Hepatocyte (in vitro differentiated cells): ENCODE measurements at regions not wholly inside any gene's neighbourhood (a gene's known extent, or its start where the extent isn't known, plus 50 kb on each side); places are given as distances from the start of the nearest gene placed in this dataset.

Source experiments
- DNase-seq: peaks from one replicate; pipeline ENCODE4 v3.0.0-alpha.2; 2016; ENCODE audit warnings: low spot score
- H2AFZ ChIP-seq: fragments of 200-600 bp; sonication (generic); 2 replicates; pipeline ENCODE4 v1.6.0; 2016; ENCODE audit warnings: antibody characterized with exemption, mild to moderate bottlenecking
- H3K27ac ChIP-seq: fragments of 200-600 bp; sonication (generic); 2 replicates; pipeline ENCODE4 v1.5.1; 2016; ENCODE audit warnings: mild to moderate bottlenecking
- H3K27me3 ChIP-seq: fragments of 200-600 bp; sonication (generic); 2 replicates; pipeline ENCODE4 v1.6.1; 2016
- H3K36me3 ChIP-seq: fragments of 200-600 bp; sonication (generic); replicated peaks from 2 replicates; pipeline ENCODE4 v1.5.1; 2016; ENCODE audit warnings: low read depth; ENCODE audit not compliant: insufficient read depth
- H3K4me1 ChIP-seq: fragments of 200-600 bp; sonication (generic); 2 replicates; pipeline ENCODE4 v1.5.1; 2016; ENCODE audit warnings: mild to moderate bottlenecking, moderate library complexity; ENCODE audit not compliant: insufficient read depth
- H3K4me2 ChIP-seq: fragments of 200-600 bp; sonication (generic); 2 replicates; pipeline ENCODE4 v1.6.0; 2016
- H3K4me3 ChIP-seq: fragments of 200-600 bp; sonication (generic); 2 replicates; pipeline ENCODE4 v1.5.1; 2016; ENCODE audit warnings: mild to moderate bottlenecking
- H3K79me2 ChIP-seq: fragments of 200-600 bp; sonication (generic); 2 replicates; pipeline ENCODE4 v1.6.0; 2017; ENCODE audit warnings: mild to moderate bottlenecking
- H3K9me2 ChIP-seq: fragments of 200-600 bp; sonication (generic); replicated peaks from 2 replicates; pipeline ENCODE4 v1.6.0; 2017; ENCODE audit warnings: mild to moderate bottlenecking; ENCODE audit not compliant: insufficient read depth
- H3K9me3 ChIP-seq: fragments of 200-600 bp; sonication (generic); 2 replicates; pipeline ENCODE4 v1.5.1; 2016; ENCODE audit warnings: low read depth, mild to moderate bottlenecking
- H4K20me1 ChIP-seq: fragments of 200-600 bp; sonication (generic); 2 replicates; pipeline ENCODE4 v1.6.0; 2016; ENCODE audit warnings: mild to moderate bottlenecking; ENCODE audit not compliant: insufficient read depth, poor library complexity, severe bottlenecking
- EZH2 ChIP-seq: fragments of 200-600 bp; sonication (generic); IDR thresholded peaks from 2 replicates; pipeline ENCODE4 v1.6.1; 2016; ENCODE audit warnings: antibody characterized with exemption, mild to moderate bottlenecking, borderline replicate concordance
- EZH2phosphoT487 ChIP-seq: fragments of 200-600 bp; sonication (generic); IDR thresholded peaks from one replicate; pipeline ENCODE4 v1.6.1; 2018; ENCODE audit warnings: antibody characterized with exemption, mild to moderate bottlenecking, low read depth, moderate library complexity; ENCODE audit not compliant: unreplicated experiment, severe bottlenecking
- WGBS: methylation state at CpG from one replicate; pipeline ENCODE4 v1.1.6; 2016; ENCODE audit warnings: low lambda C conversion rate; ENCODE audit errors: missing lambda C conversion rate; 5-methylcytosine and 5-hydroxymethylcytosine counted together
- TF ChIP-seq, protein P1 (sequence below): fragments of 200-600 bp; sonication (generic); IDR thresholded peaks from 2 replicates; pipeline ENCODE4 v1.5.1; 2016; ENCODE audit warnings: antibody characterized with exemption, mild to moderate bottlenecking; ENCODE audit not compliant: poor library complexity

DNA sequence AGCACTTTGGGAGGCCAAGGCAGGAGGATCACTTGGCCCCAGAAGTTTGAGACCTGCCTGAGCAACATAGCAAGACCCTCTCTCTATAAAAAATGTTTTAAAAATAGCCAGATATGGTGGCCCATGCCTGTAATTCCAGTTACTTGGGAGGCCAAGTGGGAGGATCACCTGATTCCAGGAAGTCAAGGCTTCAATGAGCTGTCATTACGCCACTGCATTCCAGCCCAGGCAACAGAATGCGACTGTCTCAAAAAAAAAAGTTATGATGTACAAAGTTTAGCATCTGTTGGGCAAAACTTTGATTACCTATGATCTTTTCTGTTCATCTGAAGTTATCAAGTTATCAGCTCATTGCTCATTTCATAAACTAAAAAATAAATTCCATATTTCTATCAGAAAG is 504.1 kb upstream of the PKDCC start:
- no peaks in the 10 kb centered on the region for H3K9me2 ChIP-seq
- H3K9me3 ChIP-seq, result no peaks in the 10 kb centered on the region
- no peak for DNase-seq
- H3K27me3 ChIP-seq, result no peaks in the 10 kb centered on the region
- H4K20me1 ChIP-seq, result no peaks in the 10 kb centered on the region
- H3K4me3 ChIP-seq, result no peak overlapping the region
- H3K36me3 ChIP-seq, result no peaks in the 10 kb centered on the region
- TF ChIP-seq EZH2 (no peak), EZH2phosphoT487 (no peak)
- TF ChIP-seq, protein P1, sequence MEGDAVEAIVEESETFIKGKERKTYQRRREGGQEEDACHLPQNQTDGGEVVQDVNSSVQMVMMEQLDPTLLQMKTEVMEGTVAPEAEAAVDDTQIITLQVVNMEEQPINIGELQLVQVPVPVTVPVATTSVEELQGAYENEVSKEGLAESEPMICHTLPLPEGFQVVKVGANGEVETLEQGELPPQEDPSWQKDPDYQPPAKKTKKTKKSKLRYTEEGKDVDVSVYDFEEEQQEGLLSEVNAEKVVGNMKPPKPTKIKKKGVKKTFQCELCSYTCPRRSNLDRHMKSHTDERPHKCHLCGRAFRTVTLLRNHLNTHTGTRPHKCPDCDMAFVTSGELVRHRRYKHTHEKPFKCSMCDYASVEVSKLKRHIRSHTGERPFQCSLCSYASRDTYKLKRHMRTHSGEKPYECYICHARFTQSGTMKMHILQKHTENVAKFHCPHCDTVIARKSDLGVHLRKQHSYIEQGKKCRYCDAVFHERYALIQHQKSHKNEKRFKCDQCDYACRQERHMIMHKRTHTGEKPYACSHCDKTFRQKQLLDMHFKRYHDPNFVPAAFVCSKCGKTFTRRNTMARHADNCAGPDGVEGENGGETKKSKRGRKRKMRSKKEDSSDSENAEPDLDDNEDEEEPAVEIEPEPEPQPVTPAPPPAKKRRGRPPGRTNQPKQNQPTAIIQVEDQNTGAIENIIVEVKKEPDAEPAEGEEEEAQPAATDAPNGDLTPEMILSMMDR, result no peak
- no peaks in the 10 kb centered on the region for H3K79me2 ChIP-seq
- no peak overlapping the region for H3K4me2 ChIP-seq
- no peak overlapping the region for H3K27ac ChIP-seq
- no peaks in the 10 kb centered on the region for H3K4me1 ChIP-seq
- no peak overlapping the region for H2AFZ ChIP-seq
- 92% methylated on average over 2 of the region's 2 CpGs for WGBS

DNA sequence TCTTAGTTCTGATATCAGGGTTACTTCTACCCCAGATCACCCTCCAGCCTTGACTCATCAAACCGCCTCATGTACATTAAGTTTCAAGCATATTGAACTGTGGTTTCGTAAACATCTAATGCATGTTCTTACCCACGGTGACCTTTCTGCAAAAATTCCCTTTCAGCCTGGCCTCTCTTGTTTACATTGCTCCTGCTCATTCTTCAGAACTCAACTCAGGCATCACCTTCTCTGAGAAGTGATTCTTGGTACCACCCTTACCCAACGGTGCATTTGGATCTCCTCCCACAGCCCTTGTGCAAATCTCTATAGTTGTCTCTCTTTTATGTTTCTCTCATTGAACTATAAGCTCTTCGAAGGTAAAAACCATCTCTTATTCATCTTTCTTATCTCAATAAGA is 503.1 kb upstream of the PKDCC start:
- DNase-seq, result no peak
- Histone ChIP-seq H3K9me3 (no peaks in the 10 kb centered on the region), H3K27me3 (no peaks in the 10 kb centered on the region), H3K4me3 (no peak overlapping the region), H3K36me3 (no peaks in the 10 kb centered on the region), H3K27ac (no peak overlapping the region), H3K9me2 (no peaks in the 10 kb centered on the region), H3K4me2 (no peak overlapping the region), H2AFZ (no peak overlapping the region), H4K20me1 (no peaks in the 10 kb centered on the region), H3K4me1 (no peaks in the 10 kb centered on the region), H3K79me2 (no peaks in the 10 kb centered on the region)
- TF ChIP-seq EZH2phosphoT487, result no peak
- TF ChIP-seq EZH2, result no peak
- TF ChIP-seq, protein P1, result no peak
- 68% methylated on average over 5 of the region's 5 CpGs for WGBS

DNA sequence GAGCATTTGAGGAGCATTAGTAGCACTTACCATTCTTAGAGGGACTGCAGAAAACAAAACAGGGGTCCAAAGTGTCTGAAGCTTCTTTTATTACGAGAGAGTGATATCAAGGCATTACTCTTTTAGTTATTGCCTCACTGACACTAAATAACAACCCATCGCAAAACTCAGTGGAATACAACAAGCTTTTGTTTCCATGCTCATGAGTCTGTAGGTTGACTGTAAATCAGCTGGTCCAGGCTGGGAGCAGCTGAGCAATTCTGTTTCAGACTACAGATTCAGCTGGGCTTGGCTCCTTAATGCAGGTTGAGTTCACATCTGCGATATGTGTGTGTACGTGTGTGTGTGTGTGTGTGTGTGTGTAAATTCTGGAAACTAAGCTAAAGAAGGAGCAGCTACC is 501.8 kb upstream of the PKDCC start:
- no peak overlapping the region for H3K27ac ChIP-seq
- no peaks in the 10 kb centered on the region for H3K36me3 ChIP-seq
- no peak overlapping the region for H2AFZ ChIP-seq
- no peak overlapping the region for H3K4me2 ChIP-seq
- H3K27me3 ChIP-seq, result no peaks in the 10 kb centered on the region
- H3K9me2 ChIP-seq, result no peaks in the 10 kb centered on the region
- no peak overlapping the region for H3K4me3 ChIP-seq
- no peaks in the 10 kb centered on the region for H3K9me3 ChIP-seq
- no peaks in the 10 kb centered on the region for H3K79me2 ChIP-seq
- no peaks in the 10 kb centered on the region for H3K4me1 ChIP-seq
- TF ChIP-seq EZH2 (no peak), EZH2phosphoT487 (no peak)
- TF ChIP-seq, protein P1, result no peak
- 68% methylated on average over 4 of the region's 4 CpGs for WGBS
- DNase-seq, result no peak
- H4K20me1 ChIP-seq, result no peaks in the 10 kb centered on the region

DNA sequence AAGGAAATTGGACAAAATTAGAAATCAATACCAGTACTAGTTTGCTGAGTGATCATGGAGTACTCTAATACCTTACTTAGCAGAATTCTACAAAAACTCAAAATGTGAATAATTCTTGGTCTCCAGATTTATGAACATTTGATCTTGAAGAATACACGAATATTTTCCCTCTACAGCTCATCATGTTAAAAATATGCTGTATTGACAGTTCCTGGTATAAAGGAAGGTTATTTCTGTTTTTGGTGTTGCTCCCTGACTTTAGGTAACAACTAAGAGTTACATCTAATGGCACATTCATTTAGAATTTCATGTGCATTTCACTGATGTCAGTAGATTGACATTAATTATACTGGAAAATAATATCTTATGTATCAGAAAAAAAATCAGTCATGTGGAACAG is 479.2 kb upstream of the PKDCC start:
- H3K79me2 ChIP-seq, result no peaks in the 10 kb centered on the region
- H3K9me2 ChIP-seq, result no peaks in the 10 kb centered on the region
- no peak overlapping the region for H3K4me3 ChIP-seq
- 81% methylated on average over 1 of the region's 1 CpG for WGBS
- no peak overlapping the region for H3K27ac ChIP-seq
- H3K4me1 ChIP-seq, result no peaks in the 10 kb centered on the region
- H4K20me1 ChIP-seq, result no peaks in the 10 kb centered on the region
- TF ChIP-seq, protein P1, result no peak
- no peak for TF ChIP-seq EZH2phosphoT487
- no peak for TF ChIP-seq EZH2
- DNase-seq, result no peak
- H2AFZ ChIP-seq, result no peak overlapping the region
- H3K9me3 ChIP-seq, result no peaks in the 10 kb centered on the region
- no peak overlapping the region for H3K4me2 ChIP-seq
- no peaks in the 10 kb centered on the region for H3K36me3 ChIP-seq
- no peaks in the 10 kb centered on the region for H3K27me3 ChIP-seq
